Ovary (tissue), 7 donors: ENCODE measurements at regions not wholly inside any gene's neighbourhood (a gene's known extent, or its start where the extent isn't known, plus 50 kb on each side); places are given as distances from the start of the nearest gene placed in this dataset.

Source experiments
- DNase-seq, 5 donors: peaks; one replicate each; pipeline ENCODE4 v3.0.0-alpha.2; 2019 to 2020
- H3K27ac ChIP-seq, 2 donors: fragments of 200-600 bp; one replicate each; pipeline versions ENCODE4 v1.5.1 to v1.8.0; 2019 to 2022
- H3K27me3 ChIP-seq: fragments of 200-600 bp; one replicate; pipeline ENCODE4 v1.8.0; 2022
- H3K36me3 ChIP-seq: fragments of 200-600 bp; sonication (generic); one replicate; pipeline ENCODE4 v1.5.1; 2019
- H3K4me1 ChIP-seq: one replicate; pipeline ENCODE4 v1.8.1; 2013; ENCODE audit warnings: mild to moderate bottlenecking, moderate library complexity; ENCODE audit not compliant: insufficient read depth
- H3K4me3 ChIP-seq: fragments of 200-600 bp; sonication (generic); one replicate; pipeline ENCODE4 v1.5.1; 2017
- H3K9me3 ChIP-seq, 2 donors: fragments of 200-600 bp in 1 of 2; sonication (generic) in 1 of 2; one replicate each; pipeline versions ENCODE4 v1.5.1 to v1.8.1; 2013 to 2019; ENCODE audit warnings: mild to moderate bottlenecking in 1 of 2, moderate library complexity in 1 of 2
- EP300 ChIP-seq: sonication (generic); formaldehyde crosslinking; IDR thresholded peaks from one replicate; pipeline ENCODE4 v1.6.1; 2017; ENCODE audit warnings: antibody characterized with exemption
- POLR2A ChIP-seq: fragments of 450-650 bp; IDR thresholded peaks from one replicate; pipeline ENCODE4 v1.6.1; 2017; ENCODE audit warnings: antibody characterized with exemption, mild to moderate bottlenecking, moderate library complexity
- WGBS, 3 donors: extraction: QIAGEN DNeasy Blood & Tissue Kit in 1 of 3; methylation state at CpG; one replicate each; pipeline versions ENCODE4 v1.1.5 to v1.1.7; 2013 to 2017; 5-methylcytosine and 5-hydroxymethylcytosine counted together
- intact Hi-C, 4 donors: fragments of 100-400 bp; cut with DNase I; formaldehyde crosslinking; loops; one replicate each; pipeline versions ENCODE4 v1.11.0 to v1.15.1; 2022 to 2023
- TF ChIP-seq, protein P1 (sequence below), 3 donors: fragments of 450-650 bp in 2 of 3; fragments of 200-600 bp in 1 of 3; IDR thresholded peaks; one replicate each; pipeline versions ENCODE4 v1.5.1 to v1.8.0; 2016 to 2022; ENCODE audit warnings: antibody characterized with exemption in 3 of 3, mild to moderate bottlenecking in 1 of 3
- donor health status: DM: no; HTN: no; CAD: no; lungs with moderate emphysema.
- donor health status: DM: no; HTN: no; CAD: no.
- donor health status: Bipolar disorder and iron deficiency.
- donor health status: DM: no; HTN: no; CAD: no.
- donor health status: DM: yes; HTN: yes; CAD: no.

DNA sequence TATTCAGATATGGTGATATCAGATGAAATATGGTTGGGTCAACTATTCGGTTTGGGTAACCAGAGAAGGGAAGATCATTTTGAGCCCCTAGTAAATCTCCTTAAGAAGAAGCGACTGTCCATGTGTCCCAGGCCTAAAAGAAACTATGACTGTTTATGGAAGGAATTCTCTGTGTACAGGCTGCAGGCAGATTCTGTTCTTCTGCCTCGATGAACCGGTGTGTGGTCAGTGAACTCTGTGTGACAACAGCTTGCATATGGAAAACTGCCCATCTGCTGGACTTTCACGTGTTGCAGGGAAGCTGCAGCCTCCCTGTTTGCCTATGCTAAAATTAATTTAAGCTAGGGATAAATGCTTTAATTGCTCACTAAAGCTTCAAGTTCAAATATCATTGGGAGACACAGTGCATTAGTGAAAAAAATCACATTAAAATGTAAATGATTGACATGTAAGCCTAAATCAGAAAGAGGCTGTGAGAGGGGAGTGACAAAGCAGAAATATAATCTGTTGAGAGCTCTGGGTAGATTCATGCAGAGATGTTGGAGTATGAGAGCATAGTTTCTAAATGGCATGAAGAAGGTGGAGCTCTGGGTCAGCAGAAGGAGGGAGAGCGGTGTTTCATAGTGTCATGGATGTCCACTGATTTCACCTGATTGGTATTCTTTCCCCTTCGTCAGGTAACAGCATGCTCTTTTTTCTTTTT, 65.4 kb upstream of the PFN2 start:
- H3K36me3 ChIP-seq: no peaks in the 10 kb centered on the region
- WGBS, 3 donors: 70 to 83% (median 79%) methylated on average over 7 of the region's 7 CpGs
- H3K4me3 ChIP-seq: no peak overlapping the region
- H3K27ac ChIP-seq: no peak overlapping the region
- TF ChIP-seq POLR2A: no peak
- no peak for TF ChIP-seq EP300
- TF ChIP-seq, protein P1, sequence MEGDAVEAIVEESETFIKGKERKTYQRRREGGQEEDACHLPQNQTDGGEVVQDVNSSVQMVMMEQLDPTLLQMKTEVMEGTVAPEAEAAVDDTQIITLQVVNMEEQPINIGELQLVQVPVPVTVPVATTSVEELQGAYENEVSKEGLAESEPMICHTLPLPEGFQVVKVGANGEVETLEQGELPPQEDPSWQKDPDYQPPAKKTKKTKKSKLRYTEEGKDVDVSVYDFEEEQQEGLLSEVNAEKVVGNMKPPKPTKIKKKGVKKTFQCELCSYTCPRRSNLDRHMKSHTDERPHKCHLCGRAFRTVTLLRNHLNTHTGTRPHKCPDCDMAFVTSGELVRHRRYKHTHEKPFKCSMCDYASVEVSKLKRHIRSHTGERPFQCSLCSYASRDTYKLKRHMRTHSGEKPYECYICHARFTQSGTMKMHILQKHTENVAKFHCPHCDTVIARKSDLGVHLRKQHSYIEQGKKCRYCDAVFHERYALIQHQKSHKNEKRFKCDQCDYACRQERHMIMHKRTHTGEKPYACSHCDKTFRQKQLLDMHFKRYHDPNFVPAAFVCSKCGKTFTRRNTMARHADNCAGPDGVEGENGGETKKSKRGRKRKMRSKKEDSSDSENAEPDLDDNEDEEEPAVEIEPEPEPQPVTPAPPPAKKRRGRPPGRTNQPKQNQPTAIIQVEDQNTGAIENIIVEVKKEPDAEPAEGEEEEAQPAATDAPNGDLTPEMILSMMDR (IDR thresholded peaks at IDR 0.05): no peak
- H3K4me1 ChIP-seq: no peaks in the 10 kb centered on the region
- intact Hi-C loops: no loop called here
- no peak for DNase-seq
- H3K27me3 ChIP-seq: no peaks in the 10 kb centered on the region
- H3K9me3 ChIP-seq: no peaks in the 10 kb centered on the region

GRCh38 chr3:150035301-150035779, 64.6 kb upstream of the PFN2 start:
- H3K36me3 ChIP-seq: no peaks in the 10 kb centered on the region
- DNase-seq: no peak
- no peaks in the 10 kb centered on the region for H3K4me1 ChIP-seq
- no peaks in the 10 kb centered on the region for H3K27me3 ChIP-seq
- H3K9me3 ChIP-seq: no peaks in the 10 kb centered on the region
- no peak overlapping the region for H3K27ac ChIP-seq
- H3K4me3 ChIP-seq: no peak overlapping the region
- intact Hi-C loops: no loop called here
- WGBS, 3 donors: 76 to 82% (median 77%) methylated on average over 6 of the region's 6 CpGs
- TF ChIP-seq POLR2A (no peak), EP300 (no peak)
- TF ChIP-seq, protein P1 (IDR thresholded peaks at IDR 0.05): no peak

DNA sequence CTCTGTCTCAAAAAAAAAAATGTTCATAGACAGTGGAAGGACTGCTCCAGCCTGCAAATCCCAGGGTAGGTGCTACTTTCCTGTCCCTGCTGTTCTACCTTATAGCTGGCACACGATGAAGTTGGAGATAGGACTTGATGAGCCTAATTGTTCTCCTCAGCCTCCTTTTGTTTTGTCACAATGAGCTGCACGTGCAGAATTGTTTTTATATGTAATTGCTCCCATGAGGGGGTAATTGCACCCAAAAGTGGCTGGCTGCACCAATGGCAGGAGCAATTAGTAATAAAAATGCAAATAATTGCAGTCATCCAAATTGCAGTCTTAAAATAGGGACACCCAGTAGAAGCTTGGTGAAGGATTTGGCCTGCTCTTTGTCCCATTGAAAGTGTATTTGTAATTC, 63.0 kb upstream of the PFN2 start:
- Histone ChIP-seq H3K27me3 (no peaks in the 10 kb centered on the region), H3K27ac (no peak overlapping the region), H3K9me3 (no peaks in the 10 kb centered on the region), H3K4me3 (no peak overlapping the region), H3K36me3 (no peaks in the 10 kb centered on the region), H3K4me1 (no peaks in the 10 kb centered on the region)
- TF ChIP-seq, protein P1 (IDR thresholded peaks at IDR 0.05): no peak
- no peak for TF ChIP-seq POLR2A
- TF ChIP-seq EP300: no peak
- intact Hi-C loops: no loop called here
- WGBS, 3 donors: 33 to 42% (median 38%) methylated on average over 2 of the region's 2 CpGs
- no peak for DNase-seq

DNA sequence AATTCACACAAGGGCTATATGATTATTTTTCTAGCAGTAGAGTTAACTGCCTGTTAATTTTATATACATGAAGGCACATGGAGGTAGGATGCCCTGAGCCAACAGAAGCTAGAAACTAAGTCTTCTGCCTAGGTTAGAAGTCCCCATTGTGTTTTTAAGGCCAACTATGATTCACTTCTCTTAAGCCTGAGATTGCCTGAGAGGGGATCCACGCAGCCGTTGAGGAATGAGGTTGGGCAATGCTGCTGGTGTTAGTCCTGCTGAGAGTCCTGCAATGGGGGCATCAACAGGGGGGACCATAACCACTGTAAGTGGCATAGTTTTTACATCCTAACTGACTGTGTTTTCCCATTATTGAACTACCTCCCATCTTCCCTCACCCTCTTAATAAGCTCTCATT, 60.1 kb upstream of the PFN2 start:
- TF ChIP-seq EP300 (no peak), POLR2A (no peak)
- TF ChIP-seq, protein P1 (IDR thresholded peaks at IDR 0.05): no peak
- H3K9me3 ChIP-seq: no peaks in the 10 kb centered on the region
- no peaks in the 10 kb centered on the region for H3K36me3 ChIP-seq
- no peak for DNase-seq
- no peaks in the 10 kb centered on the region for H3K4me1 ChIP-seq
- H3K27me3 ChIP-seq: no peaks in the 10 kb centered on the region
- intact Hi-C loops: no loop called here
- H3K4me3 ChIP-seq: no peak overlapping the region
- WGBS, 3 donors: 85 to 95% (median 95%) methylated on average over 2 of the region's 2 CpGs
- no peak overlapping the region for H3K27ac ChIP-seq
